ENCODE measurements at regions not wholly inside any gene's neighbourhood (a gene's known extent, or its start where the extent isn't known, plus 50 kb on each side); places are given as distances from the start of the nearest gene placed in this dataset.

GRCh38 chr7:155211173-155211572, 86.5 kb upstream of the INSIG1 start:
- no peak for DNase-seq (ENCODE audit: low read depth)
- H3K4me3 ChIP-seq (ENCODE audit: low read length), result no peak overlapping the region
- TF ChIP-seq, protein P1, sequence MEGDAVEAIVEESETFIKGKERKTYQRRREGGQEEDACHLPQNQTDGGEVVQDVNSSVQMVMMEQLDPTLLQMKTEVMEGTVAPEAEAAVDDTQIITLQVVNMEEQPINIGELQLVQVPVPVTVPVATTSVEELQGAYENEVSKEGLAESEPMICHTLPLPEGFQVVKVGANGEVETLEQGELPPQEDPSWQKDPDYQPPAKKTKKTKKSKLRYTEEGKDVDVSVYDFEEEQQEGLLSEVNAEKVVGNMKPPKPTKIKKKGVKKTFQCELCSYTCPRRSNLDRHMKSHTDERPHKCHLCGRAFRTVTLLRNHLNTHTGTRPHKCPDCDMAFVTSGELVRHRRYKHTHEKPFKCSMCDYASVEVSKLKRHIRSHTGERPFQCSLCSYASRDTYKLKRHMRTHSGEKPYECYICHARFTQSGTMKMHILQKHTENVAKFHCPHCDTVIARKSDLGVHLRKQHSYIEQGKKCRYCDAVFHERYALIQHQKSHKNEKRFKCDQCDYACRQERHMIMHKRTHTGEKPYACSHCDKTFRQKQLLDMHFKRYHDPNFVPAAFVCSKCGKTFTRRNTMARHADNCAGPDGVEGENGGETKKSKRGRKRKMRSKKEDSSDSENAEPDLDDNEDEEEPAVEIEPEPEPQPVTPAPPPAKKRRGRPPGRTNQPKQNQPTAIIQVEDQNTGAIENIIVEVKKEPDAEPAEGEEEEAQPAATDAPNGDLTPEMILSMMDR (conservative IDR thresholded peaks at IDR 0.05; ENCODE audit: low read length), result no peak

GRCh38 chr7:155211761-155212160, 85.9 kb upstream of the INSIG1 start:
- H3K4me3 ChIP-seq (ENCODE audit: low read length), result no peak overlapping the region
- TF ChIP-seq, protein P1 (conservative IDR thresholded peaks at IDR 0.05; ENCODE audit: low read length), result no peak
- DNase-seq (ENCODE audit: low read depth), result no peak

DNA sequence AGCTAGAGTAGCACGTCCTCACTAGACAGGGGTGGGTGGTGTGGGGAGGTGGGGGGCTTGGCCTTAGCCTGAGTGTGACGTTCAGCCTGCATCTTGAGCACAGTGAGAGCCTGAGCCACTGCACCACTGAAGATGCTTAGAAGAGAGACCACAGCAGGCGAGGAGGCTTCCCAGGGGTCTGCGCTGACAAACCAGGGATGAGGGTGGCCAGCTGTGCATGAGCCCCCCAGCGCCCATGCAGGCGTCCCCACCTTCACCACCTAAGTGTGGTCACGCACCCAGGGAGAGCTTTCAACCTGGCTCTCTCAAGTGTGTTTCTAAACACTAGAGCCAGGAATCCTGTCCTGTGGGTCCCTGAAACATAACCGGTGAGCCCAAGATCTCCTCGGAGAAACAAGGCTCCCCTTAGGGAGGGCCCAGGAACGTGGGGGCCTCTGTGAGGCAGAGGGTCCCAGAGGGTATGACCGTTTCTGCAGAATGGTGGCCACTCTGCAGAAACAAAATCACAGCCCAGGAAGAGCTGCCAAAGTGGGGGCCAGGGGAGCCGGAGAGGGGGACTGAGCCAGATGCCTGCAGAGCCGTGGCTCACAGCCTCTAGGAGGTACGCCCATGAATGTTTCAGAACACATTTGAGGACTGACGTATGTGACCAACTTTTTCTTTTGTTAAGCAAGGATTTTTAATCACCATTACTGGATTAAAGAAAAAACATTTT, 85.2 kb upstream of the INSIG1 start:
- no peak for DNase-seq (ENCODE audit: low read depth)
- no peak overlapping the region for H3K4me3 ChIP-seq (ENCODE audit: low read length)
- TF ChIP-seq, protein P1 (conservative IDR thresholded peaks at IDR 0.05; ENCODE audit: low read length), result no peak

GRCh38 chr7:155213385-155213784, 84.3 kb upstream of the INSIG1 start:
- H3K4me3 ChIP-seq (ENCODE audit: low read length), result no peak overlapping the region
- DNase-seq (ENCODE audit: low read depth), result peak; percentile 90
- TF ChIP-seq, protein P1 (conservative IDR thresholded peaks at IDR 0.05; ENCODE audit: low read length), result no peak

DNA sequence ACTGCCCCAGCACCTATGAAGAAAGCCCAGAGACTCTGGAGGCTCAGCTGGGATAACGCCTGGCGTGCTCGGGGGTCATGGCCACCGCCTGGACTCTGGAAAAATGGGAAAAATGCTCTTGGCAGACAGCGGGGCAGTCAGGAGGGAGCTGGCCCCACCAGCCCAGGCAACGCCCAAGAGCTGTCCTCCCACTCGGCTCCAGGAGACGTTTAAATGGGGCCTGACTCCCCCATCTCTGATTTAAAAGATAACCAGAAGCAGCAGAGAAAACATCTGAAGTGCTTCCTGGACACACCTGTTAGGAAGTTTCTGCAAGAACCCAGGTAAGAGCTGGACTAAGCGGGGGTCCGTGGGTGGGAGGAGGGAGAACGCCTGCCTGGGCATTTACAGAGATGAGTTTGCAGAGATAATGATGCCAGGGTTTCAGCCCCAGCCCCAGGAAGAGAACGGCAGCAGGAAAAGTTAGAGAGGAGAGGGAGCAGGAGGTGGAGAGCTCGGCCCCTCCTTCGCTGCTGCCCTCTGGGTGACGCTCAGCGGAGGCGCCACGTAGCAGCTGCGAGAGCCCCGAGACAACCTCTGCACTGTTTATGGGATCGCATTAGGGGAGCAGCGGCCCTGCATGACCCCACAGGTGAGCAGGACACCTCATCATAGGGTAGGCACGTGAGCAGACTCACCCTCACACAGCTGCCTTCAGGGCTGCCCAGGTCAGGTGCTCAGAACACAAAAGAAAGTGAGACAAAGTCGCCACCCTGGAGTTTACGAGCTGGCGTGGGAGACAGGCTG, 83.5 kb upstream of the INSIG1 start:
- peak; percentile 66 for DNase-seq (ENCODE audit: low read depth)
- peak overlapping the region; percentile 73 for H3K4me3 ChIP-seq (ENCODE audit: low read length)
- TF ChIP-seq, protein P1 (conservative IDR thresholded peaks at IDR 0.05; ENCODE audit: low read length), result no peak

GRCh38 chr7:155215576-155216325, 81.9 kb upstream of the INSIG1 start:
- TF ChIP-seq, protein P1 (conservative IDR thresholded peaks at IDR 0.05; ENCODE audit: low read length), result no peak
- no peak for DNase-seq (ENCODE audit: low read depth)
- no peak overlapping the region for H3K4me3 ChIP-seq (ENCODE audit: low read length)
